Uterus (tissue), 2 donors: ENCODE measurements at regions not wholly inside any gene's neighbourhood (a gene's known extent, or its start where the extent isn't known, plus 50 kb on each side); places are given as distances from the start of the nearest gene placed in this dataset.

Source experiments
- POLR2A ChIP-seq, 2 donors: fragments of 450-650 bp; IDR thresholded peaks; one replicate each; pipeline ENCODE4 v1.6.1; 2016; ENCODE audit warnings: antibody characterized with exemption in 2 of 2, mild to moderate bottlenecking in 1 of 2, moderate library complexity in 1 of 2
- TF ChIP-seq, protein P1 (sequence below), 4 experiments: fragments of 200-600 bp in 2 of 4; fragments of 450-650 bp in 2 of 4; sonication (generic) in 2 of 4; IDR thresholded peaks; one replicate each; pipeline ENCODE4 v1.5.1; 2016 to 2019; ENCODE audit warnings: antibody characterized with exemption in 4 of 4, mild to moderate bottlenecking in 2 of 4, moderate library complexity in 1 of 4

DNA sequence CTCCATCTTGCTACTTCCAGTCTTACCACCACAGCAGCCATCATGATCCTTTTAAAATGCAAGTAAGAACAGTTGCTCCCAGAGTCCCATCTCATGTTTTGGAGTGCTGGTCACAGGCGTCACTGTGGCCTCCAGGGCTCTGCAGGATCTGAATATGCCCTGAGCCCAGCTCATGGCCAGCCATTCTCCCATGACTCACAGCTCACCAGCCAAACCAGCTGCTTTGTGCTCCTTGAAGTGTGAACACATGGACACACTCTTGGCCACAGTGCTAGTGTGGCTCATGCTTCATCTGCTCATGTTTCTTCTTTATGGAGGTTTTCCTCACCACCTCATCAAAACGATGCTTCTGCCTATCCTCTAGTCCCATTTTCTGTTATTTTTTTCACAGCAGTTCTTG, 466.5 kb downstream of the UQCRFS1 start:
- TF ChIP-seq, protein P1, sequence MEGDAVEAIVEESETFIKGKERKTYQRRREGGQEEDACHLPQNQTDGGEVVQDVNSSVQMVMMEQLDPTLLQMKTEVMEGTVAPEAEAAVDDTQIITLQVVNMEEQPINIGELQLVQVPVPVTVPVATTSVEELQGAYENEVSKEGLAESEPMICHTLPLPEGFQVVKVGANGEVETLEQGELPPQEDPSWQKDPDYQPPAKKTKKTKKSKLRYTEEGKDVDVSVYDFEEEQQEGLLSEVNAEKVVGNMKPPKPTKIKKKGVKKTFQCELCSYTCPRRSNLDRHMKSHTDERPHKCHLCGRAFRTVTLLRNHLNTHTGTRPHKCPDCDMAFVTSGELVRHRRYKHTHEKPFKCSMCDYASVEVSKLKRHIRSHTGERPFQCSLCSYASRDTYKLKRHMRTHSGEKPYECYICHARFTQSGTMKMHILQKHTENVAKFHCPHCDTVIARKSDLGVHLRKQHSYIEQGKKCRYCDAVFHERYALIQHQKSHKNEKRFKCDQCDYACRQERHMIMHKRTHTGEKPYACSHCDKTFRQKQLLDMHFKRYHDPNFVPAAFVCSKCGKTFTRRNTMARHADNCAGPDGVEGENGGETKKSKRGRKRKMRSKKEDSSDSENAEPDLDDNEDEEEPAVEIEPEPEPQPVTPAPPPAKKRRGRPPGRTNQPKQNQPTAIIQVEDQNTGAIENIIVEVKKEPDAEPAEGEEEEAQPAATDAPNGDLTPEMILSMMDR (IDR thresholded peaks at IDR 0.05) = no peak
- TF ChIP-seq POLR2A (IDR thresholded peaks at IDR 0.05) = no peak
